GM12878 (cell line): ENCODE measurements at regions not wholly inside any gene's neighbourhood (a gene's known extent, or its start where the extent isn't known, plus 50 kb on each side); places are given as distances from the start of the nearest gene placed in this dataset.

Source experiments
- ATAC-seq: fragments of 200-7000 bp; cut with Tn5 transposase; 3 replicates; pipeline ENCODE4 v1.9.1; 2020; ENCODE audit warnings: mild to moderate bottlenecking, moderate library complexity
- BruUV-seq: library from RNA; stranded (reverse); fragments of 400-500 nt; replicated peaks from 2 replicates; lab custom pipeline; 2021; lab: Mats Ljungman, UMichigan
- CTCF ChIA-PET: fragments of 300-600 bp; sonication (Branson Sonifier 250); formaldehyde crosslinking; extraction: SDS; loops from one replicate; lab custom pipeline; 2021; ENCODE audit warnings: inconsistent platforms; lab: Yijun Ruan, JAX
- POLR2A ChIA-PET: fragments of 350-600 bp; formaldehyde crosslinking; extraction: SDS; loops from one replicate; lab custom pipeline; 2021; ENCODE audit warnings: inconsistent platforms; lab: Charles Lee
- RAD21 ChIA-PET: fragments of 300-600 bp; sonication (Branson Sonifier 250); formaldehyde crosslinking; loops from one replicate; lab custom pipeline; 2023; ENCODE audit warnings: antibody characterized with exemption; ENCODE audit not compliant: unreplicated experiment; lab: Charles Lee
- SMC1A ChIA-PET: fragments of 300-600 bp; sonication (Branson Sonifier 250); formaldehyde crosslinking; loops from one replicate; lab custom pipeline; 2023; ENCODE audit not compliant: unreplicated experiment, uncharacterized antibody; lab: Charles Lee
- DNase-seq: peaks from one replicate; pipeline ENCODE4 v3.0.0-alpha.2; 2011; ENCODE audit warnings: low read depth, low spot score
- FAIRE-seq: peaks from 3 replicates; lab custom pipeline; 2011; peaks lifted over from hg19 to GRCh38; lab: Jason Lieb, UNC
- H2AFZ ChIP-seq: 2 replicates; pipeline ENCODE4 v1.6.0; 2011; ENCODE audit warnings: low read depth, low read length, control low read depth; ENCODE audit not compliant: control insufficient read depth
- H3K27ac ChIP-seq: 2 replicates; pipeline ENCODE4 v1.5.1; 2011; ENCODE audit warnings: control low read depth; ENCODE audit not compliant: control insufficient read depth, insufficient read depth
- H3K27me3 ChIP-seq, 2 experiments: replicated peaks in 1 of 2; 2 replicates each; pipeline versions ENCODE4 v1.6.0 to v1.6.1; 2011; ENCODE audit warnings: low read length in 1 of 2; ENCODE audit not compliant: control insufficient read depth in 2 of 2, insufficient read depth in 2 of 2
- H3K36me3 ChIP-seq, 2 experiments: 2 replicates each; pipeline ENCODE4 v1.5.1; 2011; ENCODE audit warnings: low read length in 1 of 2; ENCODE audit not compliant: control insufficient read depth in 2 of 2, insufficient read depth in 2 of 2
- H3K4me1 ChIP-seq: 2 replicates; pipeline ENCODE4 v1.6.1; 2011; ENCODE audit warnings: mild to moderate bottlenecking, low read length, moderate library complexity, mixed read lengths; ENCODE audit not compliant: control insufficient read depth, insufficient read depth
- H3K4me2 ChIP-seq: 2 replicates; pipeline ENCODE4 v1.6.0; 2011; ENCODE audit warnings: control low read depth; ENCODE audit not compliant: control insufficient read depth, insufficient read depth
- H3K4me3 ChIP-seq: fragments of 200-600 bp; sonication (generic); 2 replicates; pipeline ENCODE4 v1.5.1; 2016
- H3K79me2 ChIP-seq: 2 replicates; pipeline ENCODE4 v1.6.0; 2011; ENCODE audit warnings: low read length; ENCODE audit not compliant: control insufficient read depth, insufficient read depth
- H3K9ac ChIP-seq: 2 replicates; pipeline ENCODE4 v1.8.0; 2011; ENCODE audit warnings: low read length, control low read depth, mixed read lengths; ENCODE audit not compliant: control insufficient read depth, insufficient read depth
- H3K9me3 ChIP-seq: replicated peaks from 3 replicates; pipeline ENCODE4 v1.5.1; 2011; ENCODE audit warnings: mild to moderate bottlenecking, low read length; ENCODE audit not compliant: control insufficient read depth, insufficient read depth
- H4K20me1 ChIP-seq: 2 replicates; pipeline ENCODE4 v1.6.0; 2011; ENCODE audit not compliant: control insufficient read depth, insufficient read depth
- ASH2L ChIP-seq: fragments of 300-600, 200-600 bp; sonication (generic); IDR thresholded peaks from 2 replicates; pipeline ENCODE4 v1.6.1; 2017; ENCODE audit warnings: low read depth, mild to moderate bottlenecking, borderline replicate concordance
- BCL11A ChIP-seq: IDR thresholded peaks from 2 replicates; pipeline ENCODE4 v1.6.1; 2011; ENCODE audit warnings: low read depth, low read length
- EED ChIP-seq: sonication (generic); IDR thresholded peaks from 2 replicates; pipeline ENCODE4 v1.6.1; 2016; ENCODE audit warnings: antibody characterized with exemption, low read depth
- EP300 ChIP-seq, 2 experiments: fragments of 150-350 bp in 1 of 2; IDR thresholded peaks; 2 replicates each; pipeline ENCODE4 v1.6.1; 2011 to 2012; ENCODE audit warnings: low read depth in 2 of 2, low read length in 2 of 2, borderline replicate concordance in 1 of 2, improper control_type of control experiment in 1 of 2, inconsistent platforms in 1 of 2; ENCODE audit not compliant: control insufficient read depth in 1 of 2
- EZH2 ChIP-seq: IDR thresholded peaks from 2 replicates; pipeline ENCODE4 v1.6.1; 2012; ENCODE audit warnings: low read depth, mild to moderate bottlenecking, control low read depth, inconsistent platforms, low read length, borderline replicate concordance; ENCODE audit not compliant: control insufficient read depth
- GABPA ChIP-seq: IDR thresholded peaks from 2 replicates; pipeline ENCODE4 v1.6.1; 2014; ENCODE audit warnings: antibody characterized with exemption, low read depth, mild to moderate bottlenecking, inconsistent platforms
- NFYB ChIP-seq: IDR thresholded peaks from 2 replicates; pipeline ENCODE4 v1.6.1; 2011; ENCODE audit warnings: low read depth, mild to moderate bottlenecking, low read length, improper control_type of control experiment, moderate library complexity; ENCODE audit not compliant: insufficient read depth
- SP1 ChIP-seq: IDR thresholded peaks from one replicate; pipeline ENCODE4 v1.6.1; 2011; ENCODE audit warnings: low read depth, low read length
- STAT3 ChIP-seq: IDR thresholded peaks from 2 replicates; pipeline ENCODE4 v1.6.1; 2011; ENCODE audit warnings: low read depth, low read length, improper control_type of control experiment
- WRNIP1 ChIP-seq: IDR thresholded peaks from 2 replicates; pipeline ENCODE4 v1.6.1; 2011; ENCODE audit warnings: low read depth, low read length, improper control_type of control experiment, borderline replicate concordance
- WGBS: methylation state at CpG from one replicate; pipeline ENCODE4 v1.1.6; 2016; ENCODE audit warnings: low lambda C conversion rate; ENCODE audit not compliant: insufficient replicate concordance, insufficient coverage; ENCODE audit errors: missing lambda C conversion rate; 5-methylcytosine and 5-hydroxymethylcytosine counted together
- in situ Hi-C: fragments of 300-500 bp; cut with MboI; formaldehyde crosslinking; loops from 9 replicates; pipeline ENCODE4 v1.14.3; 2018; ENCODE audit warnings: mixed read lengths
- intact Hi-C: fragments of 100-400 bp; cut with micrococcal nuclease; formaldehyde crosslinking; loops from one replicate; pipeline ENCODE4 v1.14.2; 2022; ENCODE audit not compliant: unreplicated experiment
- TF ChIP-seq, protein P1 (sequence below): fragments of 450-650 bp; IDR thresholded peaks from 2 replicates; pipeline ENCODE4 v1.6.1; 2017; ENCODE audit warnings: mild to moderate bottlenecking, moderate library complexity
- TF ChIP-seq, protein P2 (sequence below): fragments of 450-650 bp; IDR thresholded peaks from 2 replicates; pipeline ENCODE4 v1.6.1; 2017; ENCODE audit warnings: antibody characterized with exemption, mild to moderate bottlenecking, moderate library complexity
- TF ChIP-seq, protein P3 (sequence below): fragments of 450-650 bp; formaldehyde crosslinking; IDR thresholded peaks from 2 replicates; pipeline ENCODE4 v1.4.0; 2022; ENCODE audit warnings: mild to moderate bottlenecking, moderate library complexity

DNA sequence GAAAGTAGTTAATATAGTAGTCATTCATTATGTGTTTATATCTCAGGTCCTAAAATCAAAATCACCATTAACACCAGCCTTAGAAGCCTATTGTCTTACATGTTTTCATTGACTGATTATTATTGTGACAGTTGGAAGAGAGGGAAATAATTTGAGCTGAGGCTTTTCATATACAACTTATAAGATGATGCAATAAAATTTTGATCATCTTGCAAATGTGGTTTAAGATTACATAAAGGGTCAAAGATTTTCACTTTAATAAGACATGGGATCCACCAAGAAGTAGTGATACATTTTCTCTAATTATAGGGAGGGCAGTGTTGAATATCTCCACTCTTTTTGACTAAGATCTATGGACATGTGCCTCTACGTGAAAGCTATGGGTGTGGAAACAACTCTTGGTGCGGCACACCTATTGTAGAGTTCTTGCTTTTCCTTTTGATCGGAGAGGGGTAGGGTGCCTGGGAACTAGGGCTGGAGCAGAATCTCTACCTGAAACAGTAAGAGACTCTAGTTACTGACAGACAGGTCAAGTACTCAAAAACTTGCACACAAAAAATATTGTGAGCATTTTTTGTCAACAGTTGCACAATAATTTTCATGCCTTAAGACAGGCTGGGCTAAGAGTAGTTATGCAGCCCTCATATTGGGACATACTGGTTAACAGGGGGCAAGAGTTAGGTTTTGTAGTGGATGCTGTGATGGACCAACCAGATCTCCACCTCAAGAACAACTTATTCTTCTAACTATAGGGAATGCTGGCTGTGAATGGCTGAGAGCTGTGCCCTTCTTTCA is 139.3 kb upstream of the FST start:
- H3K79me2 ChIP-seq, result no peaks in the 10 kb centered on the region
- no peak overlapping the region for H2AFZ ChIP-seq
- in situ Hi-C loops (no loop called here), intact Hi-C loops (no loop called here)
- no peak overlapping the region for H3K27ac ChIP-seq
- ChIA-PET POLR2A (no interaction called here), CTCF (no interaction called here), RAD21 (no interaction called here), SMC1A (interaction anchor here (0.8 kb wide), 1 partner anchor 80 kb away, joined by 3 read pairs; no protein-coding TSS in a partner anchor)
- H3K4me2 ChIP-seq, result no peak overlapping the region
- DNase-seq (no peak), ATAC-seq (no peak), FAIRE-seq (no peak)
- no peaks in the 10 kb centered on the region for H3K9me3 ChIP-seq
- H3K27me3 ChIP-seq, result no peaks in the 10 kb centered on the region
- no peaks in the 10 kb centered on the region for H3K36me3 ChIP-seq
- 35% methylated on average over 3 of the region's 3 CpGs for WGBS
- H3K9ac ChIP-seq, result no peak overlapping the region
- H3K4me3 ChIP-seq, result no peak overlapping the region
- no peaks in the 10 kb centered on the region for H3K4me1 ChIP-seq
- BruUV-seq, result no TSS peak
- no peaks in the 10 kb centered on the region for H4K20me1 ChIP-seq
- TF ChIP-seq NFYB (no peak), GABPA (no peak), ASH2L (no peak), STAT3 (no peak), EP300 (IDR thresholded peaks at IDR 0.05; ENCODE audit: borderline replicate concordance in 1 of 2, control insufficient read depth in 1 of 2, low read depth in 2 of 2, low read length in 2 of 2) (no peak), EZH2 (no peak), BCL11A (no peak), EED (no peak), WRNIP1 (no peak), SP1 (no peak)
- TF ChIP-seq, protein P1, sequence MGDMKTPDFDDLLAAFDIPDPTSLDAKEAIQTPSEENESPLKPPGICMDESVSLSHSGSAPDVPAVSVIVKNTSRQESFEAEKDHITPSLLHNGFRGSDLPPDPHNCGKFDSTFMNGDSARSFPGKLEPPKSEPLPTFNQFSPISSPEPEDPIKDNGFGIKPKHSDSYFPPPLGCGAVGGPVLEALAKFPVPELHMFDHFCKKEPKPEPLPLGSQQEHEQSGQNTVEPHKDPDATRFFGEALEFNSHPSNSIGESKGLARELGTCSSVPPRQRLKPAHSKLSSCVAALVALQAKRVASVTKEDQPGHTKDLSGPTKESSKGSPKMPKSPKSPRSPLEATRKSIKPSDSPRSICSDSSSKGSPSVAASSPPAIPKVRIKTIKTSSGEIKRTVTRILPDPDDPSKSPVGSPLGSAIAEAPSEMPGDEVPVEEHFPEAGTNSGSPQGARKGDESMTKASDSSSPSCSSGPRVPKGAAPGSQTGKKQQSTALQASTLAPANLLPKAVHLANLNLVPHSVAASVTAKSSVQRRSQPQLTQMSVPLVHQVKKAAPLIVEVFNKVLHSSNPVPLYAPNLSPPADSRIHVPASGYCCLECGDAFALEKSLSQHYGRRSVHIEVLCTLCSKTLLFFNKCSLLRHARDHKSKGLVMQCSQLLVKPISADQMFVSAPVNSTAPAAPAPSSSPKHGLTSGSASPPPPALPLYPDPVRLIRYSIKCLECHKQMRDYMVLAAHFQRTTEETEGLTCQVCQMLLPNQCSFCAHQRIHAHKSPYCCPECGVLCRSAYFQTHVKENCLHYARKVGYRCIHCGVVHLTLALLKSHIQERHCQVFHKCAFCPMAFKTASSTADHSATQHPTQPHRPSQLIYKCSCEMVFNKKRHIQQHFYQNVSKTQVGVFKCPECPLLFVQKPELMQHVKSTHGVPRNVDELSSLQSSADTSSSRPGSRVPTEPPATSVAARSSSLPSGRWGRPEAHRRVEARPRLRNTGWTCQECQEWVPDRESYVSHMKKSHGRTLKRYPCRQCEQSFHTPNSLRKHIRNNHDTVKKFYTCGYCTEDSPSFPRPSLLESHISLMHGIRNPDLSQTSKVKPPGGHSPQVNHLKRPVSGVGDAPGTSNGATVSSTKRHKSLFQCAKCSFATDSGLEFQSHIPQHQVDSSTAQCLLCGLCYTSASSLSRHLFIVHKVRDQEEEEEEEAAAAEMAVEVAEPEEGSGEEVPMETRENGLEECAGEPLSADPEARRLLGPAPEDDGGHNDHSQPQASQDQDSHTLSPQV, result no peak
- TF ChIP-seq, protein P2, sequence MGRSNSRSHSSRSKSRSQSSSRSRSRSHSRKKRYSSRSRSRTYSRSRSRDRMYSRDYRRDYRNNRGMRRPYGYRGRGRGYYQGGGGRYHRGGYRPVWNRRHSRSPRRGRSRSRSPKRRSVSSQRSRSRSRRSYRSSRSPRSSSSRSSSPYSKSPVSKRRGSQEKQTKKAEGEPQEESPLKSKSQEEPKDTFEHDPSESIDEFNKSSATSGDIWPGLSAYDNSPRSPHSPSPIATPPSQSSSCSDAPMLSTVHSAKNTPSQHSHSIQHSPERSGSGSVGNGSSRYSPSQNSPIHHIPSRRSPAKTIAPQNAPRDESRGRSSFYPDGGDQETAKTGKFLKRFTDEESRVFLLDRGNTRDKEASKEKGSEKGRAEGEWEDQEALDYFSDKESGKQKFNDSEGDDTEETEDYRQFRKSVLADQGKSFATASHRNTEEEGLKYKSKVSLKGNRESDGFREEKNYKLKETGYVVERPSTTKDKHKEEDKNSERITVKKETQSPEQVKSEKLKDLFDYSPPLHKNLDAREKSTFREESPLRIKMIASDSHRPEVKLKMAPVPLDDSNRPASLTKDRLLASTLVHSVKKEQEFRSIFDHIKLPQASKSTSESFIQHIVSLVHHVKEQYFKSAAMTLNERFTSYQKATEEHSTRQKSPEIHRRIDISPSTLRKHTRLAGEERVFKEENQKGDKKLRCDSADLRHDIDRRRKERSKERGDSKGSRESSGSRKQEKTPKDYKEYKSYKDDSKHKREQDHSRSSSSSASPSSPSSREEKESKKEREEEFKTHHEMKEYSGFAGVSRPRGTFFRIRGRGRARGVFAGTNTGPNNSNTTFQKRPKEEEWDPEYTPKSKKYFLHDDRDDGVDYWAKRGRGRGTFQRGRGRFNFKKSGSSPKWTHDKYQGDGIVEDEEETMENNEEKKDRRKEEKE, result no peak
- TF ChIP-seq, protein P3, sequence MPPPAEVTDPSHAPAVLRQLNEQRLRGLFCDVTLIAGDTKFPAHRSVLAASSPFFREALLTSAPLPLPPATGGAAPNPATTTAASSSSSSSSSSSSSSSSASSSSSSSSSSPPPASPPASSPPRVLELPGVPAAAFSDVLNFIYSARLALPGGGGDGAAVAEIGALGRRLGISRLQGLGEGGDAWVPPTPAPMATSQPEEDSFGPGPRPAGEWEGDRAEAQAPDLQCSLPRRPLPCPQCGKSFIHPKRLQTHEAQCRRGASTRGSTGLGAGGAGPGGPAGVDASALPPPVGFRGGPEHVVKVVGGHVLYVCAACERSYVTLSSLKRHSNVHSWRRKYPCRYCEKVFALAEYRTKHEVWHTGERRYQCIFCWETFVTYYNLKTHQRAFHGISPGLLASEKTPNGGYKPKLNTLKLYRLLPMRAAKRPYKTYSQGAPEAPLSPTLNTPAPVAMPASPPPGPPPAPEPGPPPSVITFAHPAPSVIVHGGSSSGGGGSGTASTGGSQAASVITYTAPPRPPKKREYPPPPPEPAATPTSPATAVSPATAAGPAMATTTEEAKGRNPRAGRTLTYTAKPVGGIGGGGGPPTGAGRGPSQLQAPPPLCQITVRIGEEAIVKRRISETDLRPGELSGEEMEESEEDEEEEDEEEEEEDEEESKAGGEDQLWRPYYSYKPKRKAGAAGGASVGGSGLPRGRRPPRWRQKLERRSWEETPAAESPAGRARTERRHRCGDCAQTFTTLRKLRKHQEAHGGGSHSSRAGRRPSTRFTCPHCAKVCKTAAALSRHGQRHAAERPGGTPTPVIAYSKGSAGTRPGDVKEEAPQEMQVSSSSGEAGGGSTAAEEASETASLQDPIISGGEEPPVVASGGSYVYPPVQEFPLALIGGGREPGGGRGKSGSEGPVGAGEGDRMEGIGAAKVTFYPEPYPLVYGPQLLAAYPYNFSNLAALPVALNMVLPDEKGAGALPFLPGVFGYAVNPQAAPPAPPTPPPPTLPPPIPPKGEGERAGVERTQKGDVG (CRISPR knock-in tag), result no peak
